Loucy (cell line): ENCODE measurements at regions not wholly inside any gene's neighbourhood (a gene's known extent, or its start where the extent isn't known, plus 50 kb on each side); places are given as distances from the start of the nearest gene placed in this dataset.

Experiments used
- H2AFZ ChIP-seq: fragments of 200-600 bp; sonication (generic); 2 replicates; pipeline ENCODE4 v1.6.0; 2016; ENCODE audit warnings: antibody characterized with exemption, mild to moderate bottlenecking, low read length, moderate library complexity
- H3F3A ChIP-seq: fragments of 200-600 bp; 2 replicates; pipeline ENCODE4 v1.6.0; 2016; ENCODE audit warnings: antibody characterized with exemption, low read depth, mild to moderate bottlenecking
- H3K27me3 ChIP-seq: fragments of 200-600 bp; sonication (generic); 2 replicates; pipeline ENCODE4 v1.6.1; 2014; ENCODE audit warnings: low read length, mild to moderate bottlenecking; ENCODE audit not compliant: insufficient read depth, poor library complexity, severe bottlenecking
- H3K36me3 ChIP-seq: fragments of 200-600 bp; sonication (generic); 2 replicates; pipeline ENCODE4 v1.6.1; 2016; ENCODE audit warnings: low read length; ENCODE audit not compliant: insufficient read depth
- H3K4me1 ChIP-seq: fragments of 200-600 bp; sonication (generic); 2 replicates; pipeline ENCODE4 v1.5.1; 2014; ENCODE audit warnings: low read length, mild to moderate bottlenecking; ENCODE audit not compliant: insufficient read depth, poor library complexity, severe bottlenecking
- H3K4me2 ChIP-seq: fragments of 200-600 bp; sonication (generic); 2 replicates; pipeline ENCODE4 v1.6.0; 2014; ENCODE audit warnings: antibody characterized with exemption, low read length, low read depth, mild to moderate bottlenecking; ENCODE audit not compliant: poor library complexity, severe bottlenecking
- H3K4me3 ChIP-seq: fragments of 200-600 bp; sonication (generic); 2 replicates; pipeline ENCODE4 v1.5.1; 2014; ENCODE audit warnings: low read length, mild to moderate bottlenecking, mixed read lengths; ENCODE audit not compliant: poor library complexity, severe bottlenecking
- H3K79me2 ChIP-seq: fragments of 200-600 bp; sonication (generic); 2 replicates; pipeline ENCODE4 v1.6.1; 2014; ENCODE audit warnings: low read length; ENCODE audit not compliant: insufficient read depth
- H3K9ac ChIP-seq: fragments of 200-600 bp; sonication (generic); 2 replicates; pipeline ENCODE4 v1.6.0; 2014; ENCODE audit warnings: mild to moderate bottlenecking, low read depth, low read length, moderate library complexity; ENCODE audit not compliant: poor library complexity, severe bottlenecking
- H3K9me2 ChIP-seq: fragments of 200-600 bp; sonication (generic); replicated peaks from 2 replicates; pipeline ENCODE4 v1.6.1; 2016; ENCODE audit warnings: low read depth, low read length, mixed read lengths
- H3K9me3 ChIP-seq: fragments of 200-600 bp; sonication (generic); 2 replicates; pipeline ENCODE4 v1.6.1; 2014; ENCODE audit warnings: mild to moderate bottlenecking, antibody characterized with exemption, low read length, low read depth; ENCODE audit not compliant: insufficient read depth
- H4K20me1 ChIP-seq: fragments of 200-600 bp; sonication (generic); 2 replicates; pipeline ENCODE4 v1.6.0; 2014; ENCODE audit warnings: antibody characterized with exemption, low read length, mild to moderate bottlenecking; ENCODE audit not compliant: insufficient read depth, poor library complexity, severe bottlenecking
- CTCF ChIP-seq: fragments of 200-600 bp; sonication (generic); conservative IDR thresholded peaks from 2 replicates; pipeline ENCODE4 v1.5.1; 2014; ENCODE audit warnings: mild to moderate bottlenecking, antibody characterized with exemption, low read length
- EZH2phosphoT487 ChIP-seq: fragments of 200-600 bp; IDR thresholded peaks from 2 replicates; pipeline ENCODE4 v1.6.1; 2018; ENCODE audit warnings: antibody characterized with exemption, mild to moderate bottlenecking, moderate library complexity, borderline replicate concordance

- H2AFZ ChIP-seq: no peak overlapping the region
- H3K79me2 ChIP-seq: no peaks in the 10 kb centered on the region
- H3K36me3 ChIP-seq: no peaks in the 10 kb centered on the region
- H4K20me1 ChIP-seq: no peaks in the 10 kb centered on the region
- no peak overlapping the region for H3K9ac ChIP-seq
- no peak overlapping the region for H3K4me2 ChIP-seq
- no peaks in the 10 kb centered on the region for H3K9me3 ChIP-seq
- no peaks in the 10 kb centered on the region for H3K27me3 ChIP-seq
- TF ChIP-seq EZH2phosphoT487: no peak
- no peak for TF ChIP-seq CTCF
- H3K4me3 ChIP-seq: no peak overlapping the region
- H3K4me1 ChIP-seq: no peaks in the 10 kb centered on the region
- H3F3A ChIP-seq: no peaks in the 10 kb centered on the region
- H3K9me2 ChIP-seq: no peaks in the 10 kb centered on the region
Observed at GRCh38 chr5:61731946-61732314, 399.9 kb downstream of the ZSWIM6 start.

- Histone ChIP-seq H2AFZ (no peak overlapping the region), H3K4me2 (no peak overlapping the region)
- no peak for TF ChIP-seq EZH2phosphoT487
- no peak for TF ChIP-seq CTCF
Observed at GRCh38 chr5:61732369-61732768, 400.3 kb downstream of the ZSWIM6 start.

GRCh38 chr5:61732796-61733195, 400.7 kb downstream of the ZSWIM6 start:
- Histone ChIP-seq H3K9ac (no peak overlapping the region), H3K9me2 (no peaks in the 10 kb centered on the region), H3K27me3 (no peaks in the 10 kb centered on the region), H3K4me3 (no peak overlapping the region), H3K9me3 (no peaks in the 10 kb centered on the region), H4K20me1 (no peaks in the 10 kb centered on the region), H2AFZ (no peak overlapping the region), H3K79me2 (no peaks in the 10 kb centered on the region), H3K4me2 (no peak overlapping the region), H3K4me1 (no peaks in the 10 kb centered on the region), H3K36me3 (no peaks in the 10 kb centered on the region), H3F3A (no peaks in the 10 kb centered on the region)
- TF ChIP-seq EZH2phosphoT487 (no peak), CTCF (no peak)

More at GRCh38 chr5:61732369-61732768, 400.3 kb downstream of the ZSWIM6 start:
- no peaks in the 10 kb centered on the region for H3K9me2 ChIP-seq
- no peak overlapping the region for H3K4me3 ChIP-seq
- H3K79me2 ChIP-seq: no peaks in the 10 kb centered on the region
- no peak overlapping the region for H3K9ac ChIP-seq
- no peaks in the 10 kb centered on the region for H3F3A ChIP-seq
- H3K27me3 ChIP-seq: no peaks in the 10 kb centered on the region
- H3K36me3 ChIP-seq: no peaks in the 10 kb centered on the region
- no peaks in the 10 kb centered on the region for H3K9me3 ChIP-seq
- no peaks in the 10 kb centered on the region for H4K20me1 ChIP-seq
- H3K4me1 ChIP-seq: no peaks in the 10 kb centered on the region
